HG03159 (cell line): ENCODE measurements at regions not wholly inside any gene's neighbourhood (a gene's known extent, or its start where the extent isn't known, plus 50 kb on each side); places are given as distances from the start of the nearest gene placed in this dataset.

Source experiments
- ATAC-seq: cut with Tn5 transposase; IDR thresholded peaks from one replicate; pipeline ENCODE4 v1.9.1; 2021; ENCODE audit warnings: mild to moderate bottlenecking, moderate library complexity; ENCODE audit not compliant: unreplicated experiment

- ATAC-seq, result no peak
Measured at GRCh38 chr6:104126315-104127005, 733.3 kb downstream of the HACE1 start.

GRCh38 chr6:104123227-104123626 is 736.5 kb downstream of the HACE1 start:
- ATAC-seq, result no peak

GRCh38 chr6:104118274-104118673 is 741.4 kb downstream of the HACE1 start:
- ATAC-seq, result no peak

- no peak for ATAC-seq
Measured at GRCh38 chr6:104109806-104110205, 749.9 kb downstream of the HACE1 start.

GRCh38 chr6:104108634-104109033 is 751.1 kb downstream of the HACE1 start:
- no peak for ATAC-seq

- no peak for ATAC-seq
Measured at GRCh38 chr6:104095661-104096416, 763.9 kb downstream of the HACE1 start.

- ATAC-seq, result peak; percentile 57
Measured at GRCh38 chr6:104087765-104088164, 772.0 kb downstream of the HACE1 start.

- ATAC-seq, result no peak
Measured at GRCh38 chr6:104068281-104068680, 791.4 kb downstream of the HACE1 start.

GRCh38 chr6:104064876-104065275 is 794.8 kb downstream of the HACE1 start:
- no peak for ATAC-seq

- no peak for ATAC-seq
Measured at GRCh38 chr6:104050455-104050854, 809.3 kb downstream of the HACE1 start.

GRCh38 chr6:104046426-104046825 is 813.3 kb downstream of the HACE1 start:
- ATAC-seq, result no peak

GRCh38 chr6:104031346-104031745 is 828.4 kb downstream of the HACE1 start:
- no peak for ATAC-seq

GRCh38 chr6:104022126-104022525 is 837.6 kb downstream of the HACE1 start:
- ATAC-seq, result no peak

GRCh38 chr6:104019075-104019753 is 840.5 kb downstream of the HACE1 start:
- ATAC-seq, result no peak

GRCh38 chr6:104017410-104018381 is 842.0 kb downstream of the HACE1 start:
- no peak for ATAC-seq

GRCh38 chr6:104014163-104014959 is 845.4 kb downstream of the HACE1 start:
- no peak for ATAC-seq

- no peak for ATAC-seq
Measured at GRCh38 chr6:104013312-104013971, 846.3 kb downstream of the HACE1 start.

- ATAC-seq, result no peak
Measured at GRCh38 chr6:104010897-104011296, 848.8 kb downstream of the HACE1 start.

GRCh38 chr6:104003803-104004516 is 855.8 kb downstream of the HACE1 start:
- no peak for ATAC-seq
